HG03159 (cell line): ENCODE measurements at regions not wholly inside any gene's neighbourhood (a gene's known extent, or its start where the extent isn't known, plus 50 kb on each side); places are given as distances from the start of the nearest gene placed in this dataset.
"Not testable (repeated sequence)": the region's sequence is repeated elsewhere in the genome, so short reads cannot be mapped to it uniquely, and the experiment has no call there.

Source experiments
- ATAC-seq: cut with Tn5 transposase; IDR thresholded peaks from one replicate; pipeline ENCODE4 v1.9.1; 2021; ENCODE audit warnings: mild to moderate bottlenecking, moderate library complexity; ENCODE audit not compliant: unreplicated experiment

DNA sequence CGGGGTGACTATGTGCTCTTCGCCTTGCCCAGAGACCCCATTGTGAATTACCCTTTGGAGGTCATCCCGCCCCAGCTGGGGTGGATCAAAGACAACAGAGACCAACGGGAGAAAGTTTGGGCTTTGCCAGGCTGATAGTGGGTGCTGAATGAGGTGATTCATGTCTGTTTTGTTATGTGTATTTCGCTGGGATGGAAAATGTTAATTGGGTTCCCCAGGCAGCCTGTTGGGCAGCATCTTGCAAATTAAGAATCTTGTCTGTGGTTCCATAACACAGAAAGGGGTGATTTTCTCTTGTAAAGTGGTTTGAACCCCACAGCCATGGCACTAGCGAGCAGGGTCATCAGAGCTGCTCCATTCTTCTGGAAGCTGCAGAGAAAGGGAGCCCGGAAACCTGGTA, 63.1 kb upstream of the UNC93A start:
- no peak for ATAC-seq

DNA sequence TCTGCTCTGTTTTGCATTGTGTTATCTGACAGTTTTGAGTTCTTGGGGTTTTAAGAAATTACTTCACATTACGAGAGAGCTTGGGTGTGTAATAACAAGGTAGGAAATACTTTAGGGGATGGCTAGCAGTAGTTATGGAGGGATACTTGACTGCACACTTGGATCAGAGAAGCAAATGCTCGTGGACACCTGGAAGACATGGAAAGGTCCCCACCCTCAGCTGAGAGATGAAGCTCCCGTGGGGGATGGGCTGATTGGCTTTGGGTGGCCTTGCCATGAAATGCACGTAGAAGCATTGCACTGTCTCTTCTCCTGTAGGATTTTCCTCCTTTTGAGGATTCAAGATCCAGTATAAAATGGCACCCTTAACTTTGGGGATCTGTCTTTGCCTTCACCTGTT, 61.5 kb upstream of the UNC93A start:
- no peak for ATAC-seq

- ATAC-seq, result no peak
Observed at GRCh38 chr6:167230288-167230687, 60.8 kb upstream of the UNC93A start.

DNA sequence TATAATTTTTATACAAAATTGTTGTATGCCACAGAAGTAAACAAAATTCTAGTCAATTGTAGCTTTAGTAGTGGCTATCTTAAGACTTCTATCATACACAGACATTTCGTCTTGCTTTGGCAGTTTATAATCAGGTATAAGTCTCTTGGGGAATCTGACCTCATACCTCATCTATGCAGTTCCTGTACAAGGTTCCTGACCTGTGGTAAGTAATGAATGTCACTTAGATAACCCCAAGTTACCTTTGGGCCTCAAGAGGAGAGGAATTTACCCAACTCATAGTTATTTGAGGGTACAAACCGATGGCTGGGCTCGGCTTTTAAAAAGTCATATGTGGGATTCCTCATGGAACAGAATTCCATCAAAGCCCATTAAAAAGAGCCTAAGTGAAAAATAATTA, 58.8 kb upstream of the UNC93A start:
- ATAC-seq, result no peak

- ATAC-seq, result no peak
Observed at GRCh38 chr6:167233490-167233889, 57.6 kb upstream of the UNC93A start.

- ATAC-seq, result not testable (repeated sequence)
Observed at GRCh38 chr6:167234576-167234975, 56.5 kb upstream of the UNC93A start.

DNA sequence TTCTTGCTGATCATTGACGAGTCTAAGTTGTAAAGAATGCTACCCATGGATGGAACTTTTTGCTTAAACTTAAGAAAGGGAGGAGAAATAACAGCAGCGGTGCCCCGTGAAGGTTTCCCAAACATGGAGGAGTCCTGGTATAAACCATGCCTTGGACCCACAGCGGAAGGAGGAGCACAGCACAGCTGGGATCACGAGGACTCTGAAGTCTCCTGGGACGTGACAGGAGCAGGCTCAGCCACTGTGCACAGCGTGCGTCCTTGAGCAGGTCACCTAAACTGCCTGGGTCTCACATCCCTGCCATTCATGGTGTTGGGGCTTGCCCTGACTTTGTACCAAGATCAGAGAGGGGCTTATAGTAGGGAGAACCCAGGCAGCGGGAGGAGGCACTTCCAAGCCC, 56.1 kb upstream of the UNC93A start:
- no peak for ATAC-seq

- ATAC-seq, result no peak
Observed at GRCh38 chr6:167235421-167236238, 55.5 kb upstream of the UNC93A start.

GRCh38 chr6:167236239-167236571, 54.9 kb upstream of the UNC93A start:
- ATAC-seq, result no peak

DNA sequence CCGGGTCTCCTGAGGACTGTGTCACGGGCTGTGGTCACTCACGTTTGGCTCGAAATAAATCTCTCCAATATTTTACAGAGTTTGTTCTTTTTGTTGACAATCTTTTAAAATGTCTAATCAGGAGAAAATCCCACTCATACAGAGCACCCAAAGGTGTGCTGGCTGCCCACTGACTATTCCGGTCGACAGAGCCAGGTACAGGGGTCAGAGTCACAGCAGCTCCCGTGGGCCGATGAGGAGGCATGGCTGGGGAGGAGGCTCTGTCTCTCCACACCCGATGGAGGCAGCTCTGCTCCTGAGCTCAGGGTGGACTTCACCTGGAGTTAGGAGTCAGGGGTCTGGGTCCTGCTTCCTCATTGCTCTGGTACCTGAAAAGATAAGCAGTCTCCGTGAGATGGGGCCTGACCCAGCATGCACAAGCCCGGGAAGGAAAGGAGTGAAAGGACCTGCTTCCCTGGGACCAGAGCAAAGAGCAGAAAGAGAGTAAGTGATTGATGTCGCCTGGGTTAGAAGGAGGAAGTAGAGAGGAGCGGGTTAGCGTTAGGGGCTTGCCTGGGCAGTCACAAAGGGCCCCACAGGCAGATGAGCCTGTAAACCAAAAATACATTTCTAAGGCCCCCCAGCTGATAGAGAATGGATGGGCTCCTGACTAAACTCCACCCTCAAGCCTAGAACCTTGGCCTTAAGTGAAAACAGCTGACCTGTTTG, 53.5 kb upstream of the UNC93A start:
- no peak for ATAC-seq

DNA sequence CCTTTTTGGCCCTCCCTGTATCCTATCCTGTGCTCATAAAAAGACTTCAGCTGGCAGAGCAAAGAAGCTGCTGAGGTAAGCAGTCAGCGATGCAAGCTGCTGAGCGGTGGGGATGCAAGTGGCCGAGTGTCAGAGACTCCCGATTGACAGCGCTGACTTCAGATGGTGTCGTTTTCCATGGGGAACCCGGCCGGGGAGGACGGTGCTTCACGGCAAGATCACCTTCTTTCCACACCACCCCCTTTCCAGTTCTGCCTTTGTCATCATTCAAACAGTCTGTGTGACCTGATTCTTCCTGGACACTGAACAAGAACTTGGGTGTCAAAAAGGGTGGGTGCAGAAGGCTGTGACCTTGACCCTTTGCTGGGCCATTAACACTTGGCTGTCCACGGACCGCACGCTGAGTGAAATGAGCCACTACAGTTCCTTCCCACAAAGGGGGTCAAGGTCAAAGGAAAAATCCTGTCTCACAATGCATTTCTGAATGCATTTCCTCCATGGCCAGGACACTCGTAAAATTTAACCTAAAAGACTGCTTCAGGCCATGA, 52.9 kb upstream of the UNC93A start:
- ATAC-seq, result no peak

DNA sequence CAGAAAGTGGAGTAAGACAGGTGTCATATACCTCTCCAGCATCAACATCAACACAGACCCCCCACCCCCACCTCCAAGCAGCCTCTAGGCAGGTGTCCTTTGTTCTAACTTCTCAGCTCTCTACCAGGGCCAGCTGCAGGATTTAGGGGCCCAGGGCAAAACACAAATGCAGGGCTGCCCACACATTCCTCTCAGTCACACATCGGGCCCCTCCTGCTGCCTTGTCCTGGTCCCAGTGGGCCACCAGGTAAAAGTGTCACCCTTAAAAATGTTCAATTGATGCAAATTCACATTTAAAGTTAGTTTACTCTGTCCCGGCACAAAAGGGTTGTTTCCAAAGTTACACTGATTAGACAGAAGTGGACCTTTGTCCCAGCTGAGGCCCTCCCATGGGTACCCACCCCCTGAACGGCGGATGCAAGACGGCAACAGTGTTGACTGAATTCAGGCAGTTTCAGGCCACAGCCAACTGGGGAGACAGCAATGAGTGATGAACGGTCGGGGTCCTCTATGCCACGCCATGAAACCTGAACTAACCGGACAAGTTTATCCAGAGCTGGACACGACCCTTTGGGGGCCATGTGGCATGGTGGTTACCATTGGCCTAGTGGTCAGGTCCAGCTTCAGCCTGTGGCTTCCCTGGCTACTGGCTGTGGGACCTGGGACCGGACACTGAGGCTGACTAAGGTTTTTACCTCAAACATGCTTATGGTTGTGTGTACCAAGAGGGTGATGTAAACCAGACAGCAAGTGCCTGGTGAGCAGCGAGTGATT, 52.2 kb upstream of the UNC93A start:
- no peak for ATAC-seq

- not testable (repeated sequence) for ATAC-seq
Observed at GRCh38 chr6:167239470-167239869, 51.6 kb upstream of the UNC93A start.

- no peak for ATAC-seq
Observed at GRCh38 chr6:167240034-167240541, 51.0 kb upstream of the UNC93A start.
